SH-SY5Y (cell line): ENCODE measurements at regions not wholly inside any gene's neighbourhood (a gene's known extent, or its start where the extent isn't known, plus 50 kb on each side); places are given as distances from the start of the nearest gene placed in this dataset.

Source experiments
- GATA2 ChIP-seq: IDR thresholded peaks from 2 replicates; pipeline ENCODE4 v1.6.1; 2011; ENCODE audit warnings: mild to moderate bottlenecking, low read depth, low read length
- GATA3 ChIP-seq: IDR thresholded peaks from 2 replicates; pipeline ENCODE4 v1.6.1; 2011; ENCODE audit warnings: low read depth, mild to moderate bottlenecking, low read length, moderate library complexity

DNA sequence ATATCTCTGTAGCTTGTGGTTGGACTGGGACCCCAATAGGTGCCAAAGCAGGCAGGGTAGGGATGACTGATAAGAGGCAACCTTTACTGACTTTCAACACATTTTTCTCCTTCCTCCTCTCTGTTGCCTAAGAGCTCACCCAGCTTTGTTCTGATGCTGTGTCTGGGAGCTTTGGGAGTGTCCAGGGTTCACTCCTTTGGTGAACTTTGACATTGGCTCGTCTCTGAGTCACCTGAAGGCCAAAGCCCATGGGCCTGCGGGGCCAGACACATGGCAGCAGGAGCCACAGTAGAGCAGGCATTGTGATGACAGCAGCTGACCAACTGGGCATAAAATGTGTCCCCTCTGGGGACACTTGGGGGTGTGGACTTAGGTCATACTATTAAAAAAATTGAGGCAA is 99.5 kb upstream of the ZNF644 start:
- no peak for TF ChIP-seq GATA3
- TF ChIP-seq GATA2, result no peak
